ENCODE measurements at regions not wholly inside any gene's neighbourhood (a gene's known extent, or its start where the extent isn't known, plus 50 kb on each side); places are given as distances from the start of the nearest gene placed in this dataset.

- H3K4me3 ChIP-seq (ENCODE audit: low read depth, low read length) = no peak overlapping the region
- in situ Hi-C loops (cut with HindIII; ENCODE audit: low sequenced_read_pairs) = no loop called here
- TF ChIP-seq CTCF (IDR thresholded peaks at IDR 0.05; ENCODE audit: low read depth, low read length, missing control alignments) = no peak
- DNase-seq (ENCODE audit: low read depth) = no peak
These were observed 58.8 kb upstream of the TANK start for GRCh38 chr2:161101406-161101805.

GRCh38 chr2:161102770-161103450 lies 57.3 kb upstream of the TANK start:
- DNase-seq (ENCODE audit: low read depth) = no peak
- in situ Hi-C loops (cut with HindIII; ENCODE audit: low sequenced_read_pairs) = no loop called here
- H3K4me3 ChIP-seq (ENCODE audit: low read depth, low read length) = no peak overlapping the region
- no peak for TF ChIP-seq CTCF (IDR thresholded peaks at IDR 0.05; ENCODE audit: low read depth, low read length, missing control alignments)

GRCh38 chr2:161103451-161103831 lies 56.8 kb upstream of the TANK start:
- no peak for TF ChIP-seq CTCF (IDR thresholded peaks at IDR 0.05; ENCODE audit: low read depth, low read length, missing control alignments)
- in situ Hi-C loops (cut with HindIII; ENCODE audit: low sequenced_read_pairs) = no loop called here
- H3K4me3 ChIP-seq (ENCODE audit: low read depth, low read length) = no peak overlapping the region
- no peak for DNase-seq (ENCODE audit: low read depth)

- no peak for DNase-seq (ENCODE audit: low read depth)
- no peak for TF ChIP-seq CTCF (IDR thresholded peaks at IDR 0.05; ENCODE audit: low read depth, low read length, missing control alignments)
- no peak overlapping the region for H3K4me3 ChIP-seq (ENCODE audit: low read depth, low read length)
- in situ Hi-C loops (cut with HindIII; ENCODE audit: low sequenced_read_pairs) = no loop called here
These were observed 56.1 kb upstream of the TANK start for GRCh38 chr2:161104054-161104553.

- H3K4me3 ChIP-seq (ENCODE audit: low read depth, low read length) = no peak overlapping the region
- TF ChIP-seq CTCF (IDR thresholded peaks at IDR 0.05; ENCODE audit: low read depth, low read length, missing control alignments) = no peak
- in situ Hi-C loops (cut with HindIII; ENCODE audit: low sequenced_read_pairs) = no loop called here
- no peak for DNase-seq (ENCODE audit: low read depth)
These were observed 53.0 kb upstream of the TANK start for GRCh38 chr2:161107265-161107664.

Measured in astrocyte of the cerebellum (primary cell).